ENCODE measurements at regions not wholly inside any gene's neighbourhood (a gene's known extent, or its start where the extent isn't known, plus 50 kb on each side); places are given as distances from the start of the nearest gene placed in this dataset.
"Not testable (repeated sequence)": the region's sequence is repeated elsewhere in the genome, so short reads cannot be mapped to it uniquely, and the experiment has no call there.

GRCh38 chr15:35958021-35958420 lies 412.1 kb upstream of the DPH6 start:
- H3K36me3 Mint-ChIP-seq = no peaks in the 10 kb centered on the region
- no peak for ATAC-seq
- H3K9me3 Mint-ChIP-seq = peaks cover 2 to 3% of the 10 kb centered on the region in 2 donors
- no peak overlapping the region for H3K27ac Mint-ChIP-seq
- no peaks in the 10 kb centered on the region for H3K36me3 ChIP-seq (ENCODE audit: control insufficient read depth, insufficient read depth, low read length)
- intact Hi-C loops (cut with micrococcal nuclease) = no loop called here
- no peaks in the 10 kb centered on the region for H3K4me1 Mint-ChIP-seq
- no peaks in the 10 kb centered on the region for H3K27me3 ChIP-seq (ENCODE audit: control insufficient read depth, insufficient read depth, low read length)
- no peak overlapping the region for H3K4me3 ChIP-seq (ENCODE audit: low read length)
- H3K9me3 ChIP-seq (ENCODE audit: control insufficient read depth, insufficient read depth, low read length) = no peaks in the 10 kb centered on the region
- no peaks in the 10 kb centered on the region for H3K4me1 ChIP-seq (ENCODE audit: control insufficient read depth, insufficient read depth, low read length)
- H3K27ac ChIP-seq (ENCODE audit: low read length) = no peak overlapping the region
- H3K27me3 Mint-ChIP-seq (ENCODE audit: low read depth in 2 of 2) = no peaks in the 10 kb centered on the region
- no peak for DNase-seq
- no peak overlapping the region for H3K4me3 Mint-ChIP-seq
- 95% methylated on average over 2 of the region's 2 CpGs for WGBS (ENCODE audit: insufficient coverage)
- no peak for TF ChIP-seq CTCF (IDR thresholded peaks at IDR 0.05)

GRCh38 chr15:35958975-35959374 lies 413.0 kb upstream of the DPH6 start:
- 57% methylated on average over 2 of the region's 2 CpGs for WGBS (ENCODE audit: insufficient coverage)
- no peaks in the 10 kb centered on the region for H3K9me3 ChIP-seq (ENCODE audit: control insufficient read depth, insufficient read depth, low read length)
- H3K27ac ChIP-seq (ENCODE audit: low read length) = no peak overlapping the region
- H3K4me3 ChIP-seq (ENCODE audit: low read length) = no peak overlapping the region
- intact Hi-C loops (cut with micrococcal nuclease) = no loop called here
- TF ChIP-seq CTCF (IDR thresholded peaks at IDR 0.05) = no peak
- Mint-ChIP-seq H3K9me3 (peaks cover 2 to 3% of the 10 kb centered on the region in 2 donors), H3K4me1 (no peaks in the 10 kb centered on the region), H3K4me3 (no peak overlapping the region), H3K27me3 (ENCODE audit: low read depth in 2 of 2) (no peaks in the 10 kb centered on the region), H3K27ac (no peak overlapping the region), H3K36me3 (no peaks in the 10 kb centered on the region)
- H3K4me1 ChIP-seq (ENCODE audit: control insufficient read depth, insufficient read depth, low read length) = no peaks in the 10 kb centered on the region
- DNase-seq (no peak), ATAC-seq (no peak)
- no peaks in the 10 kb centered on the region for H3K27me3 ChIP-seq (ENCODE audit: control insufficient read depth, insufficient read depth, low read length)
- H3K36me3 ChIP-seq (ENCODE audit: control insufficient read depth, insufficient read depth, low read length) = no peaks in the 10 kb centered on the region

- ATAC-seq (no peak), DNase-seq (no peak)
- Mint-ChIP-seq H3K36me3 (no peaks in the 10 kb centered on the region), H3K27me3 (ENCODE audit: low read depth in 2 of 2) (no peaks in the 10 kb centered on the region), H3K4me3 (no peak overlapping the region), H3K27ac (no peak overlapping the region), H3K4me1 (no peaks in the 10 kb centered on the region), H3K9me3 (peaks cover 2 to 3% of the 10 kb centered on the region in 2 donors)
- no peak overlapping the region for H3K4me3 ChIP-seq (ENCODE audit: low read length)
- H3K27me3 ChIP-seq (ENCODE audit: control insufficient read depth, insufficient read depth, low read length) = no peaks in the 10 kb centered on the region
- no peak overlapping the region for H3K27ac ChIP-seq (ENCODE audit: low read length)
- intact Hi-C loops (cut with micrococcal nuclease) = no loop called here
- TF ChIP-seq CTCF (IDR thresholded peaks at IDR 0.05) = no peak
- no peaks in the 10 kb centered on the region for H3K9me3 ChIP-seq (ENCODE audit: control insufficient read depth, insufficient read depth, low read length)
- H3K36me3 ChIP-seq (ENCODE audit: control insufficient read depth, insufficient read depth, low read length) = no peaks in the 10 kb centered on the region
- H3K4me1 ChIP-seq (ENCODE audit: control insufficient read depth, insufficient read depth, low read length) = no peaks in the 10 kb centered on the region
- 100% methylated on average over 1 of the region's 2 CpGs for WGBS (ENCODE audit: insufficient coverage)
These were observed 417.4 kb upstream of the DPH6 start for GRCh38 chr15:35963326-35963725.

- TF ChIP-seq CTCF (IDR thresholded peaks at IDR 0.05) = no peak
- Histone ChIP-seq H3K4me3 (ENCODE audit: low read length) (no peak overlapping the region), H3K36me3 (ENCODE audit: control insufficient read depth, insufficient read depth, low read length) (no peaks in the 10 kb centered on the region), H3K4me1 (ENCODE audit: control insufficient read depth, insufficient read depth, low read length) (no peaks in the 10 kb centered on the region), H3K27me3 (ENCODE audit: control insufficient read depth, insufficient read depth, low read length) (no peaks in the 10 kb centered on the region), H3K27ac (ENCODE audit: low read length) (no peak overlapping the region), H3K9me3 (ENCODE audit: control insufficient read depth, insufficient read depth, low read length) (no peaks in the 10 kb centered on the region)
- Mint-ChIP-seq H3K4me3 (no peak overlapping the region), H3K27me3 (ENCODE audit: low read depth in 2 of 2) (no peaks in the 10 kb centered on the region), H3K36me3 (no peaks in the 10 kb centered on the region), H3K4me1 (no peaks in the 10 kb centered on the region), H3K27ac (no peak overlapping the region), H3K9me3 (peaks cover 2 to 9% of the 10 kb centered on the region in 2 donors)
- ATAC-seq = no peak
- intact Hi-C loops (cut with micrococcal nuclease) = no loop called here
- WGBS (ENCODE audit: insufficient coverage) = 90% methylated on average over 2 of the region's 2 CpGs
- DNase-seq = no peak
These were observed 420.8 kb upstream of the DPH6 start for GRCh38 chr15:35966781-35967180.

- intact Hi-C loops (cut with micrococcal nuclease); H3K9me3 Mint-ChIP-seq; H3K27me3 ChIP-seq (ENCODE audit: control insufficient read depth, insufficient read depth, low read length); H3K4me1 ChIP-seq (ENCODE audit: control insufficient read depth, insufficient read depth, low read length); DNase-seq; H3K27me3 Mint-ChIP-seq (ENCODE audit: low read depth in 2 of 2); H3K9me3 ChIP-seq (ENCODE audit: control insufficient read depth, insufficient read depth, low read length); H3K4me3 ChIP-seq (ENCODE audit: low read length); H3K4me3 Mint-ChIP-seq; H3K27ac ChIP-seq (ENCODE audit: low read length); H3K4me1 Mint-ChIP-seq; ATAC-seq; H3K27ac Mint-ChIP-seq; H3K36me3 ChIP-seq (ENCODE audit: control insufficient read depth, insufficient read depth, low read length); H3K36me3 Mint-ChIP-seq: not testable (repeated sequence)
- 92% methylated on average over 15 of the region's 17 CpGs for WGBS (ENCODE audit: insufficient coverage)
These were observed 422.0 kb upstream of the DPH6 start for GRCh38 chr15:35967968-35968367.

All from natural killer cell (primary cell).